ENCODE measurements at regions not wholly inside any gene's neighbourhood (a gene's known extent, or its start where the extent isn't known, plus 50 kb on each side); places are given as distances from the start of the nearest gene placed in this dataset.

DNA sequence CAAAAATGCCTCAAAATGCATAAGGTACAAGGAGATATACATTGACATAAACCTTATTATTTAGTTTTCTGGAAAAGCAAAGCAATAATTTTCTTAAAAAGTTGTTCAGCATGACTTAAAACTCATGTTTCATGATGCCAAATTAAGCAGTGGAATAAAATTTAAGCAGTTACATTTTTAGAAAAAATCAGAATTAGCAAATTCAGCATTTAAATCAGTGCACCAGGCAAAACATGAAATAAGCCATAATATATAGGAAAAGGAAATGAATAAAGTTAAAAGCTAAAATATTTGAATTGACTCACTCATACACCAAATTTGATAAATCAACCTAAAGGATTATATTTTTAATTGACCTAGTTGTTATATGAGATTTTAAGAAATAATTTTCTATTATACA is 795.1 kb upstream of the CDH6 start:
- TF ChIP-seq, protein P1, sequence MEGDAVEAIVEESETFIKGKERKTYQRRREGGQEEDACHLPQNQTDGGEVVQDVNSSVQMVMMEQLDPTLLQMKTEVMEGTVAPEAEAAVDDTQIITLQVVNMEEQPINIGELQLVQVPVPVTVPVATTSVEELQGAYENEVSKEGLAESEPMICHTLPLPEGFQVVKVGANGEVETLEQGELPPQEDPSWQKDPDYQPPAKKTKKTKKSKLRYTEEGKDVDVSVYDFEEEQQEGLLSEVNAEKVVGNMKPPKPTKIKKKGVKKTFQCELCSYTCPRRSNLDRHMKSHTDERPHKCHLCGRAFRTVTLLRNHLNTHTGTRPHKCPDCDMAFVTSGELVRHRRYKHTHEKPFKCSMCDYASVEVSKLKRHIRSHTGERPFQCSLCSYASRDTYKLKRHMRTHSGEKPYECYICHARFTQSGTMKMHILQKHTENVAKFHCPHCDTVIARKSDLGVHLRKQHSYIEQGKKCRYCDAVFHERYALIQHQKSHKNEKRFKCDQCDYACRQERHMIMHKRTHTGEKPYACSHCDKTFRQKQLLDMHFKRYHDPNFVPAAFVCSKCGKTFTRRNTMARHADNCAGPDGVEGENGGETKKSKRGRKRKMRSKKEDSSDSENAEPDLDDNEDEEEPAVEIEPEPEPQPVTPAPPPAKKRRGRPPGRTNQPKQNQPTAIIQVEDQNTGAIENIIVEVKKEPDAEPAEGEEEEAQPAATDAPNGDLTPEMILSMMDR (IDR thresholded peaks at IDR 0.05; ENCODE audit: low read depth, low read length) = no peak
- TF ChIP-seq POLR2A (IDR thresholded peaks at IDR 0.05; ENCODE audit: extremely low read depth, insufficient read length) (no peak), MAX (IDR thresholded peaks at IDR 0.05; ENCODE audit: low read depth, low read length) (no peak), MYC (IDR thresholded peaks at IDR 0.05; ENCODE audit: low read depth, low read length) (no peak)
